ENCODE measurements at regions not wholly inside any gene's neighbourhood (a gene's known extent, or its start where the extent isn't known, plus 50 kb on each side); places are given as distances from the start of the nearest gene placed in this dataset.

DNA sequence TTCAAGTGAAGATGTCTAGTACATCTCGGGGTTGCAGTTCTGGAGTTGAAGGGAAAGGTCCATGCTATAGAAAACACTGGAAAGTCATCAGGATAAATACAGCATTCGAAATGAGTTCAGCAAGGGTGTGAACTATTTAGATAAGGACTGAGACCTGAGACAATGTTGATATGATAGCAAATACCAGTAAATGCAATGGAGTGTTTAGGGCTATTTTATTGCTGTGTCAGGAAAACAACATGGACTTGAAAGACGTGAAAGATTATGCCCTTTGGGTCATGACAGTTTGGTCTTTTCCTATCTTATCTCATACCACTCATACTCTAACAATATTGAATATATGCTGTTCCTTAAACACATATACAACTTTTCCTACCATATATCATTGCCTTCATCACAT is 1776.2 kb upstream of the SEL1L start:
- no peaks in the 10 kb centered on the region for H3K27me3 ChIP-seq (ENCODE audit: low read depth, low read length)
- H3K4me1 ChIP-seq (ENCODE audit: control insufficient read depth in 1 of 2, insufficient read depth in 2 of 2, low read length in 2 of 2), result no peaks in the 10 kb centered on the region
- no peaks in the 10 kb centered on the region for H3K36me3 ChIP-seq (ENCODE audit: control insufficient read depth in 1 of 2, insufficient read depth in 2 of 2, low read length in 2 of 2)

DNA sequence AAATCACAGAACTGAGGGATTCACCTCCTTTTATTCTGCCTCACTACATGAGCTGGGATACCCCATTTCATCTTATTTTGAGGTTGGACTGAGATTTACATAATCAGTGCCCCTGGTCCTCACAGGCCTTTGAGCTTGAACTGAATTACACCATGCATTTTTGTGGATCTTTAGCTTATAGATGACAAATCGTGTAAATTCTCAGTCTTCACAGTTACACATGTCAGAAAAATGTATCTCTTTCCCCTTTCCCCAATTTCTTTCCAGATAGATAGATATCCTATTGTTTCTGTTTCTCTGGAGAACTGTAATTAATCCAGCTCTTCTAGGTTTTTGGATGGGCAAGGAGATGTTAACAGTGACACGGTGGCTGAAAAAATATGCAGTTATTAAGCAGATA is 1778.9 kb upstream of the SEL1L start:
- H3K4me1 ChIP-seq (ENCODE audit: control insufficient read depth in 1 of 2, insufficient read depth in 2 of 2, low read length in 2 of 2), result no peaks in the 10 kb centered on the region
- no peak overlapping the region for H3K27ac ChIP-seq (ENCODE audit: low read length)
- H3K9me3 ChIP-seq (ENCODE audit: control insufficient read depth in 1 of 2, low read length in 2 of 2), result no peaks in the 10 kb centered on the region
- no peaks in the 10 kb centered on the region for H3K27me3 ChIP-seq (ENCODE audit: low read depth, low read length)
- H3K4me3 ChIP-seq (ENCODE audit: low read depth in 1 of 2, low read length in 2 of 2), result no peak overlapping the region
- H3K36me3 ChIP-seq (ENCODE audit: control insufficient read depth in 1 of 2, insufficient read depth in 2 of 2, low read length in 2 of 2), result no peaks in the 10 kb centered on the region

More for the DNA sequence above, 1776.2 kb upstream of the SEL1L start:
- no peak overlapping the region for H3K4me3 ChIP-seq (ENCODE audit: low read depth in 1 of 2, low read length in 2 of 2)
- H3K27ac ChIP-seq (ENCODE audit: low read length), result no peak overlapping the region
- H3K9me3 ChIP-seq (ENCODE audit: control insufficient read depth in 1 of 2, low read length in 2 of 2), result no peaks in the 10 kb centered on the region

DNA sequence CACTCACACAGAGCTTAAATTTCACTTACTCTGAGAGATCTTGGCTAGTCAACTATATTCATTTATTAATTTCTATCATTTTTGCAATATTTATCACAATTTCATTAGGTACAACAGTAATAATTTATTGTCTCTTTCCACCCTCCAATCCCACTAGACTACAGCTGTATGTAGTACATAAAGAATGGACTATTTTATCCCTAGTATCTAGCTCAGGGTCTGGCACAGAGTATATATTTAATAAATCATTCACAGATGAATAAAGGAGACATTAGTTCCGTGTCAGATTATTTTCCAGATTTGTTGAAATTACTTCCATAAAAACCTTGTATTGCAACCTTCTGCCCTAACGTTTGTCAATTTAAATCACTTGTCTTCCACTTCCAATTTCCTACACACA is 1781.1 kb upstream of the SEL1L start:
- H3K27me3 ChIP-seq (ENCODE audit: low read depth, low read length), result no peaks in the 10 kb centered on the region
- no peak overlapping the region for H3K27ac ChIP-seq (ENCODE audit: low read length)
- H3K9me3 ChIP-seq (ENCODE audit: control insufficient read depth in 1 of 2, low read length in 2 of 2), result no peaks in the 10 kb centered on the region
- no peaks in the 10 kb centered on the region for H3K4me1 ChIP-seq (ENCODE audit: control insufficient read depth in 1 of 2, insufficient read depth in 2 of 2, low read length in 2 of 2)
- no peak overlapping the region for H3K4me3 ChIP-seq (ENCODE audit: low read depth in 1 of 2, low read length in 2 of 2)
- no peaks in the 10 kb centered on the region for H3K36me3 ChIP-seq (ENCODE audit: control insufficient read depth in 1 of 2, insufficient read depth in 2 of 2, low read length in 2 of 2)

DNA sequence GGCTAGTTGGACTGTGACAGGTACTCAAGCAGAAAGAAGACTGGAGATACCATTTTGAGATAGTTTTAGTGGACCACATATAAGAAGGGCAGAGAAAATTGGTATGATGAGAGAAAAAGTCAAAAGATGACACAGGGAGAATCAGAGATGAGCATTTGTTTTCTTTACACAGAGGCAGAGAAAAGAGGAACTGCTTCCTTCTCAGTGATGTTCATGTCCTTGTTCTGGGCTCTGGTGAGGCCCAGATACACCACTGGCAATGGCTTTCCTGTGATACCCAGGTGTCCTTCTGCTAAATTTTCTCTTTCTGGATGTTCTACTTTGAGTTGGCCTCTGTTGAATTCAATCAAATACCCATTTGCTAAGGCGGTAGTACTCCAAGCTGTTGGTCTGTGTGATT is 1782.7 kb upstream of the SEL1L start:
- Histone ChIP-seq H3K36me3 (ENCODE audit: control insufficient read depth in 1 of 2, insufficient read depth in 2 of 2, low read length in 2 of 2) (no peaks in the 10 kb centered on the region), H3K27me3 (ENCODE audit: low read depth, low read length) (no peaks in the 10 kb centered on the region), H3K9me3 (ENCODE audit: control insufficient read depth in 1 of 2, low read length in 2 of 2) (no peaks in the 10 kb centered on the region), H3K4me1 (ENCODE audit: control insufficient read depth in 1 of 2, insufficient read depth in 2 of 2, low read length in 2 of 2) (no peaks in the 10 kb centered on the region), H3K4me3 (ENCODE audit: low read depth in 1 of 2, low read length in 2 of 2) (no peak overlapping the region), H3K27ac (ENCODE audit: low read length) (no peak overlapping the region)

- H3K4me1 ChIP-seq (ENCODE audit: control insufficient read depth in 1 of 2, insufficient read depth in 2 of 2, low read length in 2 of 2), result no peaks in the 10 kb centered on the region
- H3K36me3 ChIP-seq (ENCODE audit: control insufficient read depth in 1 of 2, insufficient read depth in 2 of 2, low read length in 2 of 2), result no peaks in the 10 kb centered on the region
- H3K27ac ChIP-seq (ENCODE audit: low read length), result no peak overlapping the region
- H3K4me3 ChIP-seq (ENCODE audit: low read depth in 1 of 2, low read length in 2 of 2), result no peak overlapping the region
- H3K9me3 ChIP-seq (ENCODE audit: control insufficient read depth in 1 of 2, low read length in 2 of 2), result no peaks in the 10 kb centered on the region
- no peaks in the 10 kb centered on the region for H3K27me3 ChIP-seq (ENCODE audit: low read depth, low read length)
Measured at GRCh38 chr14:83320837-83321236, 1787.2 kb upstream of the SEL1L start.

DNA sequence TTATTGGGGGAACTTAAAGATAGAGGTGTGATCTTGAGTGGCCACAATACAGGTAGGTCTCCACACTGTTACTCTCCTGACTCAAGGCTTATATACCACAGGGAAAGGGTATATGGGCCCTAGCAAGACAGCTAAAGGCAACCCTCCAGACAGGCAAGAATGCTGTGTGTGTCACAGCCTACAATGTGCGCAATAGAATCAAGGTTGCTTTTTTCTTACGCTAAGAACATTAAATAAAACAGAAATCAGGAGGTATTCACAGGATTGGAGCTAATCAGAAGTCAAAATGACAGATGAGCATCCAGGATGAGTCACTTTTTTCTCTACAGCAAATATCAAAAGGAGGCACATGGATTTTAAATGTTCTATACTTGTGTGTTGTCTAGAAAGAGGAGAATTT is 1797.9 kb upstream of the SEL1L start:
- Histone ChIP-seq H3K36me3 (ENCODE audit: control insufficient read depth in 1 of 2, insufficient read depth in 2 of 2, low read length in 2 of 2) (no peaks in the 10 kb centered on the region), H3K27ac (ENCODE audit: low read length) (no peak overlapping the region), H3K4me1 (ENCODE audit: control insufficient read depth in 1 of 2, insufficient read depth in 2 of 2, low read length in 2 of 2) (no peaks in the 10 kb centered on the region), H3K9me3 (ENCODE audit: control insufficient read depth in 1 of 2, low read length in 2 of 2) (no peaks in the 10 kb centered on the region), H3K4me3 (ENCODE audit: low read depth in 1 of 2, low read length in 2 of 2) (no peak overlapping the region), H3K27me3 (ENCODE audit: low read depth, low read length) (no peaks in the 10 kb centered on the region)

DNA sequence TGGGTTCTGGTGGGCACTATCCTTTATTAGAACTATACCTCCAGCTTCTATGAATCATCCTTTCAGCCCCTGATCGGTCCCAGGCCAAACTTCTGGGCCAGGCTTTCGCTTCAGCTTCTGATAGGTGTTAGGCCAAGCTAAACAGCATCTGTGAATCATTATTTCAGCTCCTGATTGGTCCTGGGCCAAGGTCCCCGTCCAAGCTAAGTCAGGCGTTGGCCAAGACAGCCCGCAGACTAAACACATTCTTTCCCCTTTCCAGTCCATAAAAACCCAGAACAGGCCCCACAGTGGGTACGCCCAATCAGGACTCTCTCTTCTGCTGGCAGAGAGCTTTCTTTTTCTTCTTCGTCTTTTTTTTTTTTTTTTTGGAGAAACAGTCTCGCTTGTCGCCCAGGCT is 1808.9 kb upstream of the SEL1L start:
- Histone ChIP-seq H3K27me3 (ENCODE audit: low read depth, low read length) (no peaks in the 10 kb centered on the region), H3K36me3 (ENCODE audit: control insufficient read depth in 1 of 2, insufficient read depth in 2 of 2, low read length in 2 of 2) (no peaks in the 10 kb centered on the region), H3K9me3 (ENCODE audit: control insufficient read depth in 1 of 2, low read length in 2 of 2) (peaks cover 0 to 3% of the 10 kb centered on the region in 2 donors), H3K4me1 (ENCODE audit: control insufficient read depth in 1 of 2, insufficient read depth in 2 of 2, low read length in 2 of 2) (no peaks in the 10 kb centered on the region), H3K27ac (ENCODE audit: low read length) (no peak overlapping the region), H3K4me3 (ENCODE audit: low read depth in 1 of 2, low read length in 2 of 2) (no peak overlapping the region)

DNA sequence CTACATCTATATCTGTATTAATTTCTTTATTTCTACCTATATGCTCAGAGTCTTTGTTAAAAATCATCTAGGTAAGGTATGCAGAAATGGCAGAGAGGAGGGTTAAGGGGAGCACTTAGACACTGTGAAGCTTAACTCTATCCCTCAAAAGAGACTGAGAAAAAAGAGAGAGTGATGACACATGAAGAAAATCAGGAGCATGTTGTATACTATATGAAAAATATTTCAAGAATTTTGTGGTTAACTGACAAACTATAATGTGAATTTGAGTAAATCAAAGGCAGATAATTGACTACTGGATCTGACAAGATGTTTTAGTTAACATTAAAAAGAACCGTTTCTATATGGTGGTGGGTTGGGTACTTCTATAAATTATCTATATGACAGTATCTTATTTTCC is 1814.2 kb upstream of the SEL1L start:
- Histone ChIP-seq H3K36me3 (ENCODE audit: control insufficient read depth in 1 of 2, insufficient read depth in 2 of 2, low read length in 2 of 2) (no peaks in the 10 kb centered on the region), H3K4me3 (ENCODE audit: low read depth in 1 of 2, low read length in 2 of 2) (no peak overlapping the region), H3K27me3 (ENCODE audit: low read depth, low read length) (no peaks in the 10 kb centered on the region), H3K9me3 (ENCODE audit: control insufficient read depth in 1 of 2, low read length in 2 of 2) (no peaks in the 10 kb centered on the region), H3K4me1 (ENCODE audit: control insufficient read depth in 1 of 2, insufficient read depth in 2 of 2, low read length in 2 of 2) (no peaks in the 10 kb centered on the region), H3K27ac (ENCODE audit: low read length) (no peak overlapping the region)

DNA sequence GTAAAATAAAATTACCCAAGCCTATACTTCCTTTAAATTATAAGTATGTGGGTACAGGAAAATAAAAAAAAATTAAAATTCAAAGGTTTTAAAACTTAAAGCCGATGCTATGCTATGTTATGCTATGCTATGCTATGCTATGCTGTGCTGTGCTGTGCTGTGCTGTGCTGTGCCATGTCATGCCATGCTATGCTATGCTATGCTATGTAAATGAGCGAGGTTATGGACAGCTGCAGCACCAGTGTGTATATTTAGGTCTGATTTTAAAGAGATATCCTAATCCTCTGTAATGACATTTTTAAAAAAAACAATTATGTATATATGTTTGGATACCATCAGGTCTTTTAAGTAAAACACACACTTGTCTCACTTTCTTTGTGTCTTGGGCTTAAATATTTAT is 1822.0 kb upstream of the SEL1L start:
- no peaks in the 10 kb centered on the region for H3K9me3 ChIP-seq (ENCODE audit: control insufficient read depth in 1 of 2, low read length in 2 of 2)
- no peaks in the 10 kb centered on the region for H3K4me1 ChIP-seq (ENCODE audit: control insufficient read depth in 1 of 2, insufficient read depth in 2 of 2, low read length in 2 of 2)
- no peaks in the 10 kb centered on the region for H3K36me3 ChIP-seq (ENCODE audit: control insufficient read depth in 1 of 2, insufficient read depth in 2 of 2, low read length in 2 of 2)
- H3K4me3 ChIP-seq (ENCODE audit: low read depth in 1 of 2, low read length in 2 of 2), result no peak overlapping the region
- H3K27me3 ChIP-seq (ENCODE audit: low read depth, low read length), result no peaks in the 10 kb centered on the region
- H3K27ac ChIP-seq (ENCODE audit: low read length), result no peak overlapping the region

GRCh38 chr14:83356080-83356479 is 1822.4 kb upstream of the SEL1L start:
- Histone ChIP-seq H3K27me3 (ENCODE audit: low read depth, low read length) (no peaks in the 10 kb centered on the region), H3K4me3 (ENCODE audit: low read depth in 1 of 2, low read length in 2 of 2) (no peak overlapping the region), H3K9me3 (ENCODE audit: control insufficient read depth in 1 of 2, low read length in 2 of 2) (no peaks in the 10 kb centered on the region)

DNA sequence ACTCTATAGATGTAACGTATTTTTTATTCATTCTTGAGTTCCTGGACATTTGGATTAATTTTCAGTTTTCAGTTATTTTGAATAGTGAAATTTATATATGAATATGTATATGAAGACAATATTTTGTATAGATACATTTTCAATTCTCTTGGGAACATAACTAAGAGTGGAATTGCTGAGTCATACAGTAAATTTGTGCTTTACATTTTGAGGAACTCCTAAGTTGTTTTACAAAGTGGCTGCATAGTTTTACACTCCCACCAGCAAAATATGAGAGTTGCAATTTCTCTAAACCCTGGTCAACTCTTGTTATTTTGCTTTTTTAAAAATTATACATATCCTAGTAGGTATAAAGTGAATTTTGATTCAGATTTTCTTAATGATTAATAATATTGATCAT is 1838.6 kb upstream of the SEL1L start:
- H3K4me3 ChIP-seq (ENCODE audit: low read depth in 1 of 2, low read length in 2 of 2), result no peak overlapping the region
- no peaks in the 10 kb centered on the region for H3K4me1 ChIP-seq (ENCODE audit: control insufficient read depth in 1 of 2, insufficient read depth in 2 of 2, low read length in 2 of 2)
- no peaks in the 10 kb centered on the region for H3K27me3 ChIP-seq (ENCODE audit: low read depth, low read length)
- no peaks in the 10 kb centered on the region for H3K36me3 ChIP-seq (ENCODE audit: control insufficient read depth in 1 of 2, insufficient read depth in 2 of 2, low read length in 2 of 2)
- no peaks in the 10 kb centered on the region for H3K9me3 ChIP-seq (ENCODE audit: control insufficient read depth in 1 of 2, low read length in 2 of 2)
- H3K27ac ChIP-seq (ENCODE audit: low read length), result no peak overlapping the region

More at GRCh38 chr14:83356080-83356479, 1822.4 kb upstream of the SEL1L start:
- Histone ChIP-seq H3K36me3 (ENCODE audit: control insufficient read depth in 1 of 2, insufficient read depth in 2 of 2, low read length in 2 of 2) (no peaks in the 10 kb centered on the region), H3K27ac (ENCODE audit: low read length) (no peak overlapping the region), H3K4me1 (ENCODE audit: control insufficient read depth in 1 of 2, insufficient read depth in 2 of 2, low read length in 2 of 2) (no peaks in the 10 kb centered on the region)

GRCh38 chr14:83379436-83379835 is 1845.8 kb upstream of the SEL1L start:
- Histone ChIP-seq H3K27ac (ENCODE audit: low read length) (no peak overlapping the region), H3K36me3 (ENCODE audit: control insufficient read depth in 1 of 2, insufficient read depth in 2 of 2, low read length in 2 of 2) (no peaks in the 10 kb centered on the region), H3K4me1 (ENCODE audit: control insufficient read depth in 1 of 2, insufficient read depth in 2 of 2, low read length in 2 of 2) (no peaks in the 10 kb centered on the region)

More at GRCh38 chr14:83379436-83379835, 1845.8 kb upstream of the SEL1L start:
- no peaks in the 10 kb centered on the region for H3K27me3 ChIP-seq (ENCODE audit: low read depth, low read length)
- no peaks in the 10 kb centered on the region for H3K9me3 ChIP-seq (ENCODE audit: control insufficient read depth in 1 of 2, low read length in 2 of 2)
- no peak overlapping the region for H3K4me3 ChIP-seq (ENCODE audit: low read depth in 1 of 2, low read length in 2 of 2)
